Lung (tissue), 11 donors: ENCODE measurements at regions not wholly inside any gene's neighbourhood (a gene's known extent, or its start where the extent isn't known, plus 50 kb on each side); places are given as distances from the start of the nearest gene placed in this dataset.

ENCODE experiments used
- ATAC-seq: fragments of 200-7000 bp; cut with Tn5 transposase; one replicate; pipeline ENCODE4 v1.9.1; 2020; ENCODE audit warnings: moderate number of reproducible peaks; ENCODE audit not compliant: insufficient read depth, low FRiP score
- DNase-seq, 3 donors: peaks; one replicate each; pipeline ENCODE4 v3.0.0-alpha.2; 2013 to 2017
- H3K27ac ChIP-seq, 2 donors: one replicate each; pipeline ENCODE4 v1.5.1; 2013; ENCODE audit warnings: mild to moderate bottlenecking in 2 of 2, moderate library complexity in 2 of 2, control low read depth in 1 of 2, inconsistent platforms in 1 of 2, low read depth in 1 of 2, low read length in 1 of 2
- H3K27me3 ChIP-seq, 3 donors: one replicate each; pipeline ENCODE4 v1.5.1; 2013; ENCODE audit warnings: low read length in 2 of 3; ENCODE audit not compliant: control insufficient read depth in 3 of 3, insufficient read depth in 3 of 3
- H3K36me3 ChIP-seq, 4 donors: one replicate each; pipeline ENCODE4 v1.5.1; 2013; ENCODE audit warnings: low read length in 4 of 4, mild to moderate bottlenecking in 1 of 4, moderate library complexity in 1 of 4; ENCODE audit not compliant: control insufficient read depth in 4 of 4, insufficient read depth in 4 of 4
- H3K4me1 ChIP-seq, 5 donors: one replicate each; pipeline ENCODE4 v1.5.1; 2013; ENCODE audit warnings: low read length in 5 of 5, mild to moderate bottlenecking in 2 of 5, moderate library complexity in 1 of 5; ENCODE audit not compliant: control insufficient read depth in 5 of 5, insufficient read depth in 5 of 5
- H3K4me3 ChIP-seq: one replicate; pipeline ENCODE4 v1.5.1; 2013; ENCODE audit warnings: mild to moderate bottlenecking, control low read depth, moderate library complexity
- H3K9ac ChIP-seq, 2 donors: one replicate each; pipeline ENCODE4 v1.5.1; 2013; ENCODE audit warnings: low read length in 2 of 2, control low read depth in 1 of 2; ENCODE audit not compliant: insufficient read depth in 1 of 2
- H3K9me3 ChIP-seq, 4 donors: one replicate each; pipeline ENCODE4 v1.5.1; 2013; ENCODE audit warnings: low read length in 3 of 4, mild to moderate bottlenecking in 1 of 4, moderate library complexity in 1 of 4; ENCODE audit not compliant: control insufficient read depth in 4 of 4, insufficient read depth in 3 of 4
- WGBS, 2 donors: extraction: QIAGEN DNeasy Blood & Tissue Kit; methylation state at CpG; one replicate each; pipeline ENCODE4 v1.1.7; 2013; 5-methylcytosine and 5-hydroxymethylcytosine counted together
- TF ChIP-seq, protein P1 (sequence below): IDR thresholded peaks from 2 replicates; pipeline ENCODE4 v1.5.1; 2012; ENCODE audit warnings: mild to moderate bottlenecking; ENCODE audit errors: control extremely low read depth, extremely low read depth
- donor health status: control.
- donor health status: control.
- donor health status: Bipolar disorder and iron deficiency.
- donor health status: healthy.
- donor health status: DM: yes; HTN: yes; CAD: no.

DNA sequence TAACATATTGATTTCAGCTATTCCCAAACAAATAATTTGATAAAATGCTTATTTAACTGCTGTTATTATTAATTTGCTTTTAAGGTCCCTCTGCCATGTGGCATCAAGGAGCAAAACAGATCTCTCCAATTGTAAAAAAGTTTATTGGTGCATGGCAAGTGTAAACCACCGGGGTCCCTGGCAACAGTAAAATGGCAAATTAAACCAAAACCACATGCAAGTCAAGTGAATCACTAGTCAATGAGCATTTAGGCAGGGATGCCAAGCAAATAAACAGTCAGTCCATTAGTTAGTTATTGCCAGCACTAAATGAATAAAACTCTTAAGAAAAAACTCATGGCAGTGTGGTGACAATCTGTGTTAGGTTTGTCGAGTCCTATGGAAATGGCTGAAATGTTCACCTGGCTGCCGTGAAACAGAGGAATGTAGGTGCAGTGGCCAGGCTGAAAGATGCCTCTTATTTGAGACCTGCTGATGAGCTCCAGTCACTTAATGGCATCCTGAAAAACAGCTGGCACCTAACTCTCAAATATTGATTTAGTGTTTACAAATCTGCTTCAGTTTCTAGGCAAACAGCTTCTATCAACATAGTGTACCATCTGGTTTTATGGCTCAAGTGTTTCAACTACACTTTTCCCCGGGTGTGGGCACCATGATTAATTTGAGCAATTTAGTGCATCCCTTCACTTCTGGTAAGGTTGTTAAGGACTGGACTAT lies 296.5 kb upstream of the ITGA1 start:
- TF ChIP-seq, protein P1, sequence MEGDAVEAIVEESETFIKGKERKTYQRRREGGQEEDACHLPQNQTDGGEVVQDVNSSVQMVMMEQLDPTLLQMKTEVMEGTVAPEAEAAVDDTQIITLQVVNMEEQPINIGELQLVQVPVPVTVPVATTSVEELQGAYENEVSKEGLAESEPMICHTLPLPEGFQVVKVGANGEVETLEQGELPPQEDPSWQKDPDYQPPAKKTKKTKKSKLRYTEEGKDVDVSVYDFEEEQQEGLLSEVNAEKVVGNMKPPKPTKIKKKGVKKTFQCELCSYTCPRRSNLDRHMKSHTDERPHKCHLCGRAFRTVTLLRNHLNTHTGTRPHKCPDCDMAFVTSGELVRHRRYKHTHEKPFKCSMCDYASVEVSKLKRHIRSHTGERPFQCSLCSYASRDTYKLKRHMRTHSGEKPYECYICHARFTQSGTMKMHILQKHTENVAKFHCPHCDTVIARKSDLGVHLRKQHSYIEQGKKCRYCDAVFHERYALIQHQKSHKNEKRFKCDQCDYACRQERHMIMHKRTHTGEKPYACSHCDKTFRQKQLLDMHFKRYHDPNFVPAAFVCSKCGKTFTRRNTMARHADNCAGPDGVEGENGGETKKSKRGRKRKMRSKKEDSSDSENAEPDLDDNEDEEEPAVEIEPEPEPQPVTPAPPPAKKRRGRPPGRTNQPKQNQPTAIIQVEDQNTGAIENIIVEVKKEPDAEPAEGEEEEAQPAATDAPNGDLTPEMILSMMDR, result no peak
- Histone ChIP-seq H3K36me3 (no peaks in the 10 kb centered on the region), H3K4me3 (no peak overlapping the region), H3K9ac (no peak overlapping the region), H3K27me3 (no peaks in the 10 kb centered on the region), H3K27ac (no peak overlapping the region), H3K4me1 (peaks cover 0 to 1% (median 0%) of the 10 kb centered on the region in 5 donors), H3K9me3 (no peaks in the 10 kb centered on the region)
- DNase-seq (no peak), ATAC-seq (no peak)
- 70 to 83% methylated on average over 4 of the region's 4 CpGs for WGBS, 2 donors

DNA sequence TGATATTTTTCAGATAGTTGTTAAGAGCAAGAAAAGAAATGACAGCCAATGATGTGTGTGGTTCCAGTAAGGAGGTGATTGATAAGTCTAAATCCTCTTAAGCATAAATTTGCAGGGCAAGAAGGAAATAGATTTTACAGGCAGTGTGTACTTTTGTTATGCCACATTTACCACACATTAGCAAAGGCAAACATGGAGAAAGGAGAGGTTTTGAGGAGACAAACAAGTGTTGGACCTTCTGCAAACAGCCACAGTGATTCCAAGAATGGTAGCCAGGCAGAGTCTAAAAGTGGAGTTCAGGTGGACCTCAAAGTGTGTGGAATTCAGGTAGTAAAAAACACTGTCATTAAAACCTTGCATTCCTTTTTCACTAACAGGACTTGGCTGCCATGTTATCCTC lies 295.9 kb upstream of the ITGA1 start:
- Histone ChIP-seq H3K4me3 (no peak overlapping the region), H3K27ac (no peak overlapping the region), H3K36me3 (no peaks in the 10 kb centered on the region), H3K9ac (no peak overlapping the region), H3K27me3 (no peaks in the 10 kb centered on the region), H3K9me3 (no peaks in the 10 kb centered on the region), H3K4me1 (peaks cover 0 to 1% (median 0%) of the 10 kb centered on the region in 5 donors)
- DNase-seq (no peak), ATAC-seq (no peak)
- TF ChIP-seq, protein P1, result no peak

DNA sequence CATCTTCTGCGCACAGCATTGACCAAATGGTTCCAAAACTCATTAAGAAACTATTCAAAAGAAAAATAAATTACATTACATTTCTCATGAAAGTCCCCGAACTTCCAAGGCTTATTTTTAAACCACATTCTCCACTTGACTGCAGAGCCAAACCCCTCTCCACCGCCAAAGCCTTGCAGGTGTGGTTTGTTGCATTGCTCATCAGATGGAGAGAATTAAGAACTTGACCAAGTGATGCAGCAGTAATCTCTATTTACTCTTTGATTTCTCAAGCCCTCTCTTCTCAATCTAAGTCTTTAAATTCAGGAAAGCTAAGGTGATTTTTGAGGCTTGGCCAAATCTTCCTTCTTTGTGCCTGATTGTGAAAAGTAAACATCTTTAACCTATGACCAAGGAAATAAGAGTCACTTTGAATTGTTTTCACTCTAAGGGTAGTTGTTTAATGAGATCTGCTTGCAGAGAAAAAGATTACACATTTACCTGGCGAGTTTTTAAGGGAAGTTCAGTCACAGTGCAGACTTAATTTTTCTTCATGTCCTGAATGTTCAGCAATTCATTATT lies 290.5 kb upstream of the ITGA1 start:
- 62 to 81% methylated on average over 4 of the region's 4 CpGs for WGBS, 2 donors
- Histone ChIP-seq H3K4me3 (no peak overlapping the region), H3K9ac (no peak overlapping the region), H3K9me3 (no peaks in the 10 kb centered on the region), H3K27ac (no peak overlapping the region), H3K4me1 (peaks cover 0 to 1% (median 0%) of the 10 kb centered on the region in 5 donors), H3K36me3 (no peaks in the 10 kb centered on the region), H3K27me3 (no peaks in the 10 kb centered on the region)
- TF ChIP-seq, protein P1, result no peak
- peak in 1 of 3 donors; percentile 7 for DNase-seq
- ATAC-seq, result no peak
